ENCODE measurements at regions not wholly inside any gene's neighbourhood (a gene's known extent, or its start where the extent isn't known, plus 50 kb on each side); places are given as distances from the start of the nearest gene placed in this dataset.
"Not testable (repeated sequence)": the region's sequence is repeated elsewhere in the genome, so short reads cannot be mapped to it uniquely, and the experiment has no call there.

DNA sequence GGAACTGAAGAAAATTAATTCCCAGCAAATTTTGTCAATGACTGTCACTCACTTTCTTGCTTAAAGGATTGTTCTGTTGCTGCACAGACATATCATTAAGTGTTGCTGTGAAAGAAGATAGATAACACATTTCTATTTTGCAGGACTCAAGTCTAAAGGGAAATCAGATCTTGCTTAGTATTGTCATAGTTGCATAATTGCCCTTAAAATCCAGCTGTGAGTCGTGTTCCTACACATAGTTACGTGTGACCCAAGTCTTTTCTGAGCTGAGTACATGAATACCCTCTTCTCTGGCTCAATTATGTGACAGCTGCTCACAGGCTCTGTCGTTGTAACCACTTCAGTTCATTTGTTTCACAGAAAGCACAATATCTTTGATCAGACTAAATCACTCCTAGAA lies 390.8 kb downstream of the DTWD2 start:
- TF ChIP-seq TAF1 (IDR thresholded peaks at IDR 0.05; ENCODE audit: borderline replicate concordance, low read depth, low read length): no peak
- no peak for TF ChIP-seq POLR2AphosphoS5 (IDR thresholded peaks at IDR 0.05; ENCODE audit: low read depth, low read length)
- no peak for TF ChIP-seq POLR2A (IDR thresholded peaks at IDR 0.05; ENCODE audit: low read depth, low read length)
- FAIRE-seq (no peak), DNase-seq (ENCODE audit: insufficient read length) (no peak)

DNA sequence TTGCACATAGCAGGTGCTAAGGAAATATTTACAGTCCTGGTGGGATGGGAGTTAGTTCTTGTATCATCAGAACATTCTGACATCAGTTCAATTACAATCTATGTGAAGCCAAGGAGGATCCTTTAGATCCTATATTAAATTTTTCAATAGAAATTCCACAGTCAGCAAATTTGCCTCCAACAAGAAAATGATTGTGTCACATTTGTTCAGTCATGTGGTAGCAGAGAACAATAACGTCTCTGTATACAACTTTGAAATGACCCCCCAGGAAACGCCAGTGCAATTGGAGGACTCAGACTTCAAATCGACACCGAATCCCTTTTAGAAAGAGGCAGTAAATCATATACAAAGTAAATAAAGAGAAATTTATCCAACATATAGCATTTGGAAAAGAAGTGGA lies 392.1 kb downstream of the DTWD2 start:
- DNase-seq (ENCODE audit: insufficient read length) (no peak), FAIRE-seq (no peak)
- TF ChIP-seq POLR2A (IDR thresholded peaks at IDR 0.05; ENCODE audit: low read depth, low read length): no peak
- no peak for TF ChIP-seq POLR2AphosphoS5 (IDR thresholded peaks at IDR 0.05; ENCODE audit: low read depth, low read length)
- TF ChIP-seq TAF1 (IDR thresholded peaks at IDR 0.05; ENCODE audit: borderline replicate concordance, low read depth, low read length): no peak

DNA sequence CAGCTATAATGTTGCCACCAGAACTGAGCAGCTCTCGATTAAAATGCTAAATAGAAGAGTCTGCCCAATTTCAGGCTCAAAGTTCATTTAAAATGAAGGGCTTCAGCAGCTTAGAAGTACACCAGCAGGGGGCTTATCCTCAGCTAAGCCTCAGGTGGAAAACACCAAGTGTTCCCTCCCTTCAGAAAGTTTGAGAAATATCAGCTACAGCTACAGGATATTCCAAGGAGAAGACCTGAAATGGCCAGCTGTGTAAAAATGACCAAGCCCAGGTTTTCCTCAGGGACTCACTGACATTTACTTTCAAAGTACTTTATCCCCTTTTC lies 395.4 kb downstream of the DTWD2 start:
- DNase-seq (ENCODE audit: insufficient read length): no peak
- no peak for FAIRE-seq

DNA sequence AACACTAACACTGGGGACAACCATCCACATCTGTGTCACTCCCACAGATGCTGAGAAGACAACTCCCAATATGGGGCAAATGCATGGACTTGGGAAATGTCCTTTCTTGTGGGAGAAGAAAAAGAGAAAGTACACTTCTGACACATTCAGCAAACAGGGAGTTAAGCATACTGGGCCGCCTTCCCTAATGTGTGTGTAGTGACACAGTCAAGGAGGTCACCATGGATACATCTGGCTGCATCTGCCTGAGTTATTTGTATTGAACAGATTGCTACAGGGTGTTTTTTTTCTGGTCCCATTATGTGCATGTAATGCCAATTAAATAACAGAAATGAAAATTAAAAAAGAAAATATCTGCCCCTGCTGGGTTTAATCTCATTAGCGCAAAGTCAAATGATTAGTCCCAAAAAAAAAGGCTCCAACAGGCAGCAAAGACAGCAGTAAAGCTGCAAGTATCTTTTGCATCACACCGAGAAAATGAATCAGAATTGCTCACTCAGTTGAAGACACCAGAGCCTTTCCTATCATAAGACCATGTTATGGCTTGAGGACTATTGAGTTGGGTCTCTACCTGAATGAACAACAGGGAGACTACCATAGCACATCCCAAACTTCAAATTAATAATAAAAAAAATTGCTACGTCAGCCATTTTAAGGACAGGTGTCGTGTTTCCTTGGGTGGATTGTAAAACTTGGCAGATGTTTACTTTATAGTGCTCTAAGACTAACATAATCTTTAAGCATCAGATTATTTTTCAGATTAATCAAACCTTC lies 395.9 kb downstream of the DTWD2 start:
- TF ChIP-seq POLR2A (IDR thresholded peaks at IDR 0.05; ENCODE audit: low read depth, low read length) (no peak), TAF1 (IDR thresholded peaks at IDR 0.05; ENCODE audit: borderline replicate concordance, low read depth, low read length) (no peak), POLR2AphosphoS5 (IDR thresholded peaks at IDR 0.05; ENCODE audit: low read depth, low read length) (no peak)
- FAIRE-seq: no peak
- DNase-seq (ENCODE audit: insufficient read length): no peak

More for the DNA sequence above, 395.4 kb downstream of the DTWD2 start:
- no peak for TF ChIP-seq POLR2A (IDR thresholded peaks at IDR 0.05; ENCODE audit: low read depth, low read length)
- no peak for TF ChIP-seq POLR2AphosphoS5 (IDR thresholded peaks at IDR 0.05; ENCODE audit: low read depth, low read length)
- no peak for TF ChIP-seq TAF1 (IDR thresholded peaks at IDR 0.05; ENCODE audit: borderline replicate concordance, low read depth, low read length)

DNA sequence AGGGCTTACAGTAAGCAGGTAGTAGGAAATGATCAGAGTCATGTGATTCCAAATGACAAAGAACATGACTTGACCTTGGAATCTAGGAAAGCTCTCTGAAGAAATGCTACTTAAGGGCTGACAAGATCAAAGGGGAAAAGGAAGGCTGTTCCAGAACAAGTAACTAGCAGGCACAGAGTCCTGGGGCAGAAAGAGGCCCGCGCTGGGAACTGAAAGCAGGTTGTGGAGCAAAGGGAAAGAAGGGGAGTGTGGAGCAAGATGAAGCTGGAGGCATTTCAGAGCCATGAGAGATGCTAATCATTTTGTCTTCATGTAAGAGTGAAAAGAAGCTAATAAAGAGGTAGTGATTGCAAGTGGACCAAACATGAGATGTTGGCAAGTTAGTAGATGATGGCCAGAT lies 397.5 kb downstream of the DTWD2 start:
- no peak for FAIRE-seq
- no peak for TF ChIP-seq POLR2A (IDR thresholded peaks at IDR 0.05; ENCODE audit: low read depth, low read length)
- no peak for TF ChIP-seq TAF1 (IDR thresholded peaks at IDR 0.05; ENCODE audit: borderline replicate concordance, low read depth, low read length)
- TF ChIP-seq POLR2AphosphoS5 (IDR thresholded peaks at IDR 0.05; ENCODE audit: low read depth, low read length): no peak

DNA sequence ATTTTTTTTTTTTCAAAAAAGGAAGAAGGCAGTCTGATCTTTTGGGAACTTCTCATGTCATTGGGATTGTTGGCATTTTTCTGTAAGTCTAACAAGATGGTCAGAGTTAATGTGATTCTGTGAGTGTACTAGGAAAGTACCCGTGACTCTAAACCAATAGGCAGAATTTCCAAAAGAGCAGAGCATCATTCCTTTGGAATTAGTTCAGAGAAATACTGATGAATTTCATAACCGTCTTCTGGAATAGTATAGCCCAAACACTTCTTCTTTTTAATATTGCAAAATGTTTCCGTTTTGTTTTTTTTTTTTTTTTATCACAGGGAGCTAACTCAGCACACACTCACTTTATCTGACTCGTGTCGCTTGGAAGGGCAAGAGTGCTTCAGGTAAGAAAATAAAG lies 407.4 kb downstream of the DTWD2 start:
- no peak for FAIRE-seq
- TF ChIP-seq POLR2A (IDR thresholded peaks at IDR 0.05; ENCODE audit: low read depth, low read length) (no peak), TAF1 (IDR thresholded peaks at IDR 0.05; ENCODE audit: borderline replicate concordance, low read depth, low read length) (no peak)
- no peak for DNase-seq (ENCODE audit: insufficient read length)

More for the DNA sequence above, 397.5 kb downstream of the DTWD2 start:
- DNase-seq (ENCODE audit: insufficient read length): no peak

DNA sequence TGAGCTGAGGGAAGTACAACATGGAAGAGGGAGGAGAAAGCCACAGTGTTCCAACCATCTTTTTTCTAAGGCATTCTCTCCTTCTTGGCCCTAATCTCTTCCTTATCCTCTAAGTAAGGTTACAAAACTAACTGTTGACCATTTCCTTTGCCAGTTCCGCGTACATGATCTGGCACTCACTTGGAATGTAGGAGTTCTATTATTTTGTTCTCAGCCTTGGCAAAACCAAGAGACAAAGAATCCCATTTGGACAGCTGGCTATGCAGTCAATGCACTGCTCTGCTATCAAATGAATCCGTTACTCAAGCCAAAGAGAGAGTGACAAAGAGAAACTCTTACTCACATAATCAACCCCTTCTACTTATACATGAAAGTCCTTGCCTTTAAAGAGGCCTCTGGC lies 410.3 kb downstream of the DTWD2 start:
- TF ChIP-seq POLR2AphosphoS5 (IDR thresholded peaks at IDR 0.05; ENCODE audit: low read depth, low read length): no peak
- TF ChIP-seq TAF1 (IDR thresholded peaks at IDR 0.05; ENCODE audit: borderline replicate concordance, low read depth, low read length): no peak
- no peak for TF ChIP-seq POLR2A (IDR thresholded peaks at IDR 0.05; ENCODE audit: low read depth, low read length)
- no peak for DNase-seq (ENCODE audit: insufficient read length)
- no peak for FAIRE-seq

DNA sequence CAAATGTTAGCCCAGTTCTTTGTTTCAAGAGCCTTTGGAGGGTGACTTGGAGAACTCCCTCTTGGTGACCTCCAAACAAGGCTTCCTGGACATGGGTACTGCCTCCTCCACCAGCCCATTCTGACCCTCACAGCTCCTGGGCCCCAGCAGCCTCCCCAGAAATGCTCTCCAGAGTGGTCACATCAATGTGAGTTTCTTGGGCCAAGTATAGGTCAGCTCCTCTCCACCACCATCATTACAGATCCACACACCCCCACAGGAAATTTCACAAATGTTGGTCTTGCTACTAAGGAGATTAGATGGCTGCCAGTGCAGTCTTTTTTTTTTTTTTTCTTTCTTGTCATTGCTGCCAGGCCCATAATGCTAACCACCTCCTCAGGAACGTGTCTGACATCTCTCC lies 410.7 kb downstream of the DTWD2 start:
- DNase-seq (ENCODE audit: insufficient read length) (no peak), FAIRE-seq (no peak)
- no peak for TF ChIP-seq POLR2A (IDR thresholded peaks at IDR 0.05; ENCODE audit: low read depth, low read length)
- no peak for TF ChIP-seq POLR2AphosphoS5 (IDR thresholded peaks at IDR 0.05; ENCODE audit: low read depth, low read length)
- TF ChIP-seq TAF1 (IDR thresholded peaks at IDR 0.05; ENCODE audit: borderline replicate concordance, low read depth, low read length): no peak

DNA sequence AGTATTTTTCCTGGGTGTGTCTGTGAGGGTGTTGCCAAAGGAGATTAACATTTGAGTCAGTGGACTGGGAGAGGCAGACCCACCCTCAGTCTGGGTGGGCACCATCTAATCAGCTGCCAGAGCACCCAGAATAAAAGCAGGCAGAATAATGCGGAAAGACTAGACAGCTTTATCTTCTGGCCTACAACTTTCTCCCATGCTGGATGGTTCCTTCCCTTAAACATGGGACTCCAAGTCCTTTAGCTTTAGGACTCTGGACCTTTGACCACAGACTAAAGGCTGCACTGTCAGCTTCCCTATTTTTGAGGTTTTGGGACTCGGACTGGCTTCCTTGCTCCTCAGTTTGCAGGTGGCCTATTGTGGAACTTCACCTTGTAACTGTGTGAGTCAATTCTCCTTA lies 418.1 kb downstream of the DTWD2 start:
- FAIRE-seq; DNase-seq (ENCODE audit: insufficient read length): not testable (repeated sequence)

DNA sequence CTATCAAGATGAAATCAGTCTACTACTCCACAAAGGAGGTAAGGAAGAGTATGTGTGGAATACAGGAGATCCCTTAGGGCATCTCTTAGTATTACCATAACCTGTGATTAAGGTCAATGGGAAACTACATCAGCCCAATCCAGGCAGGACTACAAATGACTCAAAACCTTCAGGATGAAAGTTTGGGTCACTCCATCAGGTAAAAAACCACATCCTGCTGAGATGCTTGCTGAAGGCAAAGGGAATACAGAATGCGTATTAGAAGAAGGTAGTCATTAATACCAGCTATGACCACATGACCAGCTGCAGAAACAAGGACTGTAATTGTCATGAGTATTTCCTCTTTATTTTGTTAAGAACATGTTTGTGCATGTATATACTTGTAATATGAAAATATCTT lies 418.8 kb downstream of the DTWD2 start:
- DNase-seq (ENCODE audit: insufficient read length); FAIRE-seq: not testable (repeated sequence)

DNA sequence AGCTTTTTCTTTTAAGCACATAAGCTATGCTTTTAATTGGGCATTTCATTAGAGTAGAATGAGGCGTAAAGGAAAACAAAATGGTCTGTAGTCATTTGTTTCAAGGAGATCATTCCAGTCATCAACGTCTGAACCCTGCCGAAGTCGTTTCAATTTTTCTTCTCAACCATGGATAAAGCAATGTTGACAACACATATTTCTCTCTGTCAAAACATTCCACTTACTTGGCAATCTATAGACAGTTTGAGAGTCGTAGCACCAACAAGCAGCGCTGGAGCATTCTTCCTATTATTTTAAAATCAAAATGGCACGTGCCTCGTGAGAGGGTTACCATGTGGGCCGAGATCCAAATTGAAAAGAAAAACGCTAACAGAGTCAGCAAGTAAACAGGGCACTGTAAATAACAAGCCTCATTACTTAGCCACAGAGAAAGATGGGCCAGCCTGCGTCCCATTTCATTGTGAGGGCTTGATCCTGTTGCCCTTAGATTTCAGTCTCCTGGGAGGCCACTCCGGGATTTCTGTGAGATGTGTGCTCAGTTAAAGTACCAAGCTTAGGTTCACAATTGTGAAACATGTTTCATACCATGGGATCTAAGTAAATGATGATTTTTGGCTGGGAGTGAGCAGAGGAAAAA lies 422.9 kb downstream of the DTWD2 start:
- FAIRE-seq: no peak
- TF ChIP-seq POLR2AphosphoS5 (IDR thresholded peaks at IDR 0.05; ENCODE audit: low read depth, low read length): no peak
- TF ChIP-seq TAF1 (IDR thresholded peaks at IDR 0.05; ENCODE audit: borderline replicate concordance, low read depth, low read length): no peak
- TF ChIP-seq POLR2A (IDR thresholded peaks at IDR 0.05; ENCODE audit: low read depth, low read length): no peak
- DNase-seq (ENCODE audit: insufficient read length): no peak

DNA sequence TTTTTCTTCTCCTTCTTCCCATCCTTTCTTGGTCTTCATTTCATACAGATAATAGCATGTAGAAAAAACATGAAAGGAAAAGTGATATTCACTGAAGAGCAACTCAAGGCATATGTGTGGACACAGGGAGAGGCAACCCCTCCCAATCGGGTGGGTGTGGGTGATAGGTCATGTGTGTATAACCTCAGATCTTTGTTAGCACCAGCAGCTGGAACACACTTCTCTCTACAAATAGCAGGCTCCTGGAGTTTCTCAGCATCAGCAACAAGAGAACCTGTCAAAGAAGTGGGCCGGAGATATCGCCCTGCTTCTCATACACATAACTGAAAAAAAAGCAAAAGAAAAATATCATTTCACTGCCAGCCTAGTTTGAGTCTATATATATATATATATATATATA lies 426.4 kb downstream of the DTWD2 start:
- FAIRE-seq (no peak), DNase-seq (ENCODE audit: insufficient read length) (no peak)
- TF ChIP-seq POLR2AphosphoS5 (IDR thresholded peaks at IDR 0.05; ENCODE audit: low read depth, low read length) (no peak), TAF1 (IDR thresholded peaks at IDR 0.05; ENCODE audit: borderline replicate concordance, low read depth, low read length) (no peak), POLR2A (IDR thresholded peaks at IDR 0.05; ENCODE audit: low read depth, low read length) (no peak)

DNA sequence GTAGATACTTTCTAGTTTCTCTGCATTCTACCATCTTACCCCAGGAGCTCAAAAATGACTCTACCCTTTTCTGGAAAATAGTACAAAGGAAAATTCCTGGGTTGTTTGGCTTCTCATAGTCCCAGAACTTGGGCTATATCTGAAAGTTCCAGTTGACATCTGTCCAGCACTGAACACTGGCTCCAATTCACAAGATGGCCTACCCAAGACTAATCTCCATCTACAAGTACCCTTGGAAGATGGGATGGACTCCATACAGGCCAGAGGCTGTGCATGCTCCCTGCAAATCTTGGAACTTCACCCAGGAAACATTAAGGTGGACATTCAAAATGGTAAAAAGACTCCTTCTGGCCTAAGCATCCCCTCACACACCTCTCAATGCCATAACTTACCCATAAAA lies 427.1 kb downstream of the DTWD2 start:
- TF ChIP-seq POLR2A (IDR thresholded peaks at IDR 0.05; ENCODE audit: low read depth, low read length) (no peak), TAF1 (IDR thresholded peaks at IDR 0.05; ENCODE audit: borderline replicate concordance, low read depth, low read length) (no peak), POLR2AphosphoS5 (IDR thresholded peaks at IDR 0.05; ENCODE audit: low read depth, low read length) (no peak)
- DNase-seq (ENCODE audit: insufficient read length): no peak
- FAIRE-seq: no peak

All from GM12892 (cell line).